G401.6 (cell line): ENCODE measurements at regions not wholly inside any gene's neighbourhood (a gene's known extent, or its start where the extent isn't known, plus 50 kb on each side); places are given as distances from the start of the nearest gene placed in this dataset.
A peak's percentile ranks its signal among the peaks of the same experiment; 100 is the strongest.
"Not testable (repeated sequence)": the region's sequence is repeated elsewhere in the genome, so short reads cannot be mapped to it uniquely, and the experiment has no call there.

Experiments
- FAIRE-seq: peaks from 2 replicates; lab custom pipeline; 2012; peaks lifted over from hg19 to GRCh38; lab: Jason Lieb, UNC

GRCh38 chr14:25316007-25316406 lies 266.1 kb upstream of the STXBP6 start:
- not testable (repeated sequence) for FAIRE-seq

DNA sequence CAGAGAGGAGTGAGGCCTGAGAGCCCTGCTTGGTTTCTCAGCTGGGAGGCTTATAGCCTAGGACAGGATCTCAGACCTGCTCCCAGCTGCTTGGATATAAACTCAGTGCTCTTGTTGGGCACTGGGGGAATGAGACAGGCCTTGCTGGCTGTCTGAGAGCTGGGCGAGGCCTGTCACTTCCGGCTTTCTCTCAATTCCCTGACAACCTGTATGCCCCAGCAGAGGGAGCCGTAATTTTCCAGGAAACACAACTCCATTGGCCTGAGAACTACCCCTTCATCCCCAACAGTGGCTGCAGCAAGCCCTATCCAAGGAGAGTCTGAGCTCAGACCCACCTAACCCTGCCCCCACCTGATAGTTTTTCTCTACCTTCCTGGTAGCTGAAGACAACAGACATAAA lies 258.3 kb upstream of the STXBP6 start:
- FAIRE-seq, result no peak

DNA sequence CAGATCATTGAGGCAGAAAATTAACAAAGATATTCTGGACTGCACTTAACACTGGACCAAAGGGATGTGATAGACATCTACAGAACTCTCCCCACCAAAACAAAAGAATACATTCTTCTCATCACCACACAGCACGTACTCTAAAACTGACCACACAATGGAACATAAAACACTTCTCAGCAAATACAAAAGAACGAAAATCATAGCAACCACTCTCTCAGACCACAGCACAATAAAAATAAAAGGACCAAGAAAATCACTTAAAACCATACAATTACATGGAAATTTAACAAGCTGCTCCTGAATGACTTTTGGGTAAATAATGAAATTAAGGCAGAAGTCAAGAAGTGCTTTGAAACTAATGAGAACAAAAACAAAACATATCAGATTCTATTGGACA lies 254.0 kb upstream of the STXBP6 start:
- FAIRE-seq, result no peak

GRCh38 chr14:25298238-25298637 lies 248.3 kb upstream of the STXBP6 start:
- FAIRE-seq, result no peak

- FAIRE-seq, result not testable (repeated sequence)
These were observed 240.2 kb upstream of the STXBP6 start for GRCh38 chr14:25290154-25290553.

- no peak for FAIRE-seq
These were observed 224.6 kb upstream of the STXBP6 start for GRCh38 chr14:25274529-25274928.

DNA sequence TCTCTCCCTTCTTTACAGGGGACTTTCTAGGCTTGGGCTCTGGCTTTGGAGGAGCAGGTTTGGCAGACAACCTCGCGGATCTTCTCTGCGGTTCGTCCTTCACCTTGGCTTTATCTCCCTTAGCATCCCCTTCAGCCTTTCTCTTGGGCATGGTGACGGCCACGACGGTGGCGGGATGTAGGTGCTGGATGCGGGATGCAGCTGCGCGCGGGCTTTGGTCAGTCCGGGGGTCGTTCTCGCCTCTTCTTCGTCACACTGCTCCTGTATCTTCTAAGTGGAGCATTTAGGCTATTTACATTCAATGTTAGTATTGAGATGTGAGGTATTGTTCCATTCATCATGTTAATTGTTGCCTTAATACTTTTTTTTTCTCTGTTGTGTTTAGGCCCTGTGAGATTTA lies 217.2 kb upstream of the STXBP6 start:
- no peak for FAIRE-seq

GRCh38 chr14:25259470-25259869 lies 209.5 kb upstream of the STXBP6 start:
- no peak for FAIRE-seq

DNA sequence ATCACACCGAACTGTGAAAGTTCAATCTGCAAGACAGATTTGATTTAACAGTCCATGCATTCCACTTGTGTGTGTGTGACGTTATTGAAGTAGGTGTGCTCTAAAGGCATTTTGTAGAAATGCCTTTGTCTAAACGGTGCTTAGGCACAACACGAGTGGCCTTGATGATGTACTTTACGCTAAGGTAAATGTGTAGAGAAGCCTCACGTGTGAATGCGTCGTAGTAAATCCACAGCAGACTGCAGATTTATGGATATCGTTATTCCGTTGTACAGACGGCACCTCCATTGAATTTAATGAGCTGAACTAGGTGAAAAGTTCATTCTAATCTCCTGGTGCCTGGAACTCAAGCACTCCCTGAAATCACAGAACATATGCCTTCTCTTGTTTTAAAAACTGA lies 202.8 kb upstream of the STXBP6 start:
- FAIRE-seq, result no peak

DNA sequence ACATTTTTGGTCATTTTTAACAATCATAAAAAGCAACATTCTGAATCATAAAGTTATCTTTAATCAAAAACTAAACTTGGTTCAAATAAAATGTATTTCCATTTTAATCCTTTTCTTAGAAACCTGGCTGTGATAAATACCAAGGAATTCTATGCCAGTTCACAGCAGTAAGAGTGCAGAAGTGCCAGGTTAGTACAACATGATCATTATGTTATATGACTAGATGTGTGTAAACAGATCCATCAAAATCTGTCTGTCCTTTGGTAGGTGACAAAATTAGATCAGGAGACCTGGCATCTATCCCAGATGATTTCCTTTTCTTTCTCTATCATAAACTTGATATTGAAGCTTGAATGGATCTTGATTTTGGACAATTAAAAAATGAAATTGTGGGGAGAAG lies 200.6 kb upstream of the STXBP6 start:
- no peak for FAIRE-seq

DNA sequence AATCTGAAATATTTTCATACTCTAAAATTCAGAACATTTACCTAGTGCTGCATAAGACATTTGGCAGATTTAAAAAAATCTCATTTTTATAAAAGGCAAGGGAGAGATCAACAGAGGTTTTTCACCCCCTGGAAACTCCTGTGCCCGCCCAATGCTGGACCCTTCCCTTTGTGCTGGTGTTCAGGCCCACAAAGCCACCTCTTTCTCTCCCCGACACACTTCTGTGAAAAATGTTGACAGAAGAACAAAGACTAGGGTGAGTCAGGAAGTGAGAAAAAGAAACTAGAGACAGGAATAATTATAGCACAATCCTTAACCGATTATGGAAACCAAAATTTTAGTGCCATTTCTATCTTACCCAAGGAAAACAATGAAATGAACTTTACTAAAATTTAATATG lies 197.7 kb upstream of the STXBP6 start:
- no peak for FAIRE-seq

DNA sequence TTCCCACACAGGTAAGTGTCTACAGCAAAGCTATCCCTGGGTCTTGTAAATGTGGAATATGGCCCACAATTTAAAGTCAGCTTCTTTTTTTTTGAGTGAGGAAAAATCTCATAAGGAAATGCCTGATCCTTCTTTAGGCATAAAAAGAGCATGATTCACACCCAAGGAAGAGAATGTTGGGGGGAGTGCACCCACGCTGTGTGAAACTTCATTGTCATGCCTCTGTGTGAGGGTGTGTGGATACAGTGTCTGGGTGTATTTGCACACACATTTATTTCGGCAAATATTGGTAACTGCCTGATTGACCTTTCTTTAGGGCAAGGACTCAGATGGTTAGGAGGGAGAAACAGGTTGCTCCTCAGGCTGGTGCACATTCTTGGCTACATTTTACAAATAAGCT lies 196.8 kb upstream of the STXBP6 start:
- no peak for FAIRE-seq

GRCh38 chr14:25239170-25239569 lies 189.2 kb upstream of the STXBP6 start:
- FAIRE-seq, result no peak

DNA sequence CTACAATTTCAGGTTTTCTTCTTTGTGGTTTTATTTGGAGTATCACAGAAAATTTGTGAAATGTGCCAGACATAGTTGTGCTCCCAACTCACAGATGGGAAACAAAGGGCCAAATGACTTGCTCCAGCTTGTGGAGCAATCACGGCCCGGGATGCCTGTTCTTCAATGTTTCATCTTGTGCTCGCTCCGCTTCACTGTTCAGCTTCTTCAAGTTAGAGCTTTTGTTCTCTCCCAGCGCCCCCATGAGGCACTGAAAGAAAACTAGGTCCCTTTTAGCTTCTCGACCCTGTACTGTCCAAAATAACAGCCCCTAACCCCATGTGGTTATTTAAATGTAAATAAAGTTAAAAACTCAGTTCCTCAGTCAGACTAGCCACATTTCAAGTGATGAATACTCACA lies 187.9 kb upstream of the STXBP6 start:
- no peak for FAIRE-seq

- FAIRE-seq, result no peak
These were observed 183.7 kb upstream of the STXBP6 start for GRCh38 chr14:25233613-25234012.

DNA sequence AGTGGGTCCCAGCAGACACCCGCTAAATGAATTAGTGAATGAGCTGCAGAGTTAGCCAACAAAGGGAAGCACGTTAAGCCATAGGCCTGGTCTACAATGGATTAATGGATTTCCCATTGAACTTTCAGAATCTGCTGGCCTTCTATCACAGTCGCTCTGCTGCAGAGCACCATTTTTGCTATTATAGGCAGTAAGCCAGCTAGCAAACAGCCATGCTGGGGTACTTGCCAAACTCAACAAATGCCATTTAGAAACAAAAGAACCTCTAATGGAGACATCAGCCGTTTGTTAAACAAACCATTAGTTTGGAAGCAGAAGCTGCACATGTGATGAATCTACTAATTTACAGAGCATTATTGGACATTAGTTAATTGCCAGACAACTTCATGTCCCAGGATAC lies 181.1 kb upstream of the STXBP6 start:
- no peak for FAIRE-seq

DNA sequence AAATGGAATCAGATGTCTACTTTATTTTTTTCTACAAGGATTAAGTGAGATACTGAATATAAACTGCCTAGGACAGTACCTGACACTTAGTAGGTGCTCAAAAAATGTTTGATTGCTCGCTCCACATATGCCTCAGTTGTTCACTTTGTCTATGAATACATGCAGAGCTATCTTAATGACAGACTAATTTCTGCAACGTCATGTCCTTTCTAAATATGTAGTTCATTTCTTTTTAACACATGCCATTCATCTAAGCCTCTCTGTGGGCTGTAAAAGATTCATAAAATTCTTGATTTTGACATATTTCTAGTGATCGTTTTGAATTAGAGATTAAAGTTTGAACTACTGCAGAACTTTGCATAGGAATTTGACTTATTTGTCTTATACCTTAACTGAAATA lies 176.3 kb upstream of the STXBP6 start:
- no peak for FAIRE-seq

DNA sequence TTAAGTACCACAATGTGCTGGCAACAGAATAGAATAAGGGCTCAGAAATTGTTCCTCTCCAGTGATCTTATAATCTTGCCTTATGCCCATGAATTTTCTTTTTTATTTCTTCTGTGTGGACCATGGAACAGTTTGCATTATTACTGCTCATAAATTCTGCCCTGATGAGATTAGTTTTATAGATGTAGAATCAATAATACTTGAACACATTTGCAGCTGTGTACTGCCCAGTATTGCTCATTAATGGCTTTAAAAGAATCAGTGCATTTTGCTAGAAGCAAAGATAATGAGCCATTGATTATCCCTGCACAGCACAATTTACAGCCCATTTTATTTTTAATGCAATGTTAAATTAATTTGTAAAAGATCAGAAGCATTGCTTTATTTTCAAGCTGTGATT lies 172.3 kb upstream of the STXBP6 start:
- no peak for FAIRE-seq

GRCh38 chr14:25220514-25220913 lies 170.6 kb upstream of the STXBP6 start:
- no peak for FAIRE-seq

- no peak for FAIRE-seq
These were observed 165.7 kb upstream of the STXBP6 start for GRCh38 chr14:25215607-25216006.

GRCh38 chr14:25197885-25198284 lies 147.9 kb upstream of the STXBP6 start:
- no peak for FAIRE-seq

DNA sequence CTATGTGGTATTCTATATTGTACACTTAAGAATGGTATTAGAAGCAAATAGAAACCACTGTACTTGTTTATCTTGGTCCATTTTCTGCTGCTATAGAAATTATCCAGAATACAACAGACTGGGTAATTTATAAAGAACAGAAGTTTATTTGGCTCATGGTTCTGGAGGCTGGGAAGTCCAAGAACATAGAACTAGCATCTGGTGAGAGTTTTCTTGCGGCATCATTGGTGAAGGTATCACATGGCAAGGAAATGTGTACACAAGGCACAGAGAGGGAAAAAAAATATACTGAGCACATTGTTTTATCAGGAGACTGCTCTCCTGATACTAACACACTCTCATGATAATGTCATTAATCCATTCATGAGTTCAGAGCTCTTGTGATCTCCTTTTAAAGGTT lies 130.3 kb upstream of the STXBP6 start:
- FAIRE-seq, result no peak

DNA sequence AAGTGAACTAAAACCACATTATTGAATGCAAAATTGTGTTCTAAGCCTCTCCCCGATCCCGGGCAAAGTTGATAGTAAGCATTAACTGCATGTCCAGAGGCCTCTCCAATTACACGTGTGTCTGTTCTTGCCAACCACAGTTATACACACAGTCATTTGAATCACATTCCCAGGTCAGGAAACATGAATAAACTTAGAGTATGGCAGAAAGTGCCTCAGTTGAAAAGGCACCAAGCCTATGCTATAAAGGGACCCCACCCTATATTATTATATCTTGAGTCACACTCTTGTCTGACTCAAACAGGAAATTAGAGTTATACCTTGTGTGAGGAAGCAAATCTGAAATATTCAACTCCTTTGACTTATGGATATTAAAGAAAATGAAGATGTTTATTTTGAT lies 128.3 kb upstream of the STXBP6 start:
- no peak for FAIRE-seq

GRCh38 chr14:25150934-25151790 lies 101.2 kb upstream of the STXBP6 start:
- peak; percentile 82 for FAIRE-seq

GRCh38 chr14:25150401-25150800 lies 100.5 kb upstream of the STXBP6 start:
- FAIRE-seq, result no peak
